OCI-LY7 (cell line): ENCODE measurements at regions not wholly inside any gene's neighbourhood (a gene's known extent, or its start where the extent isn't known, plus 50 kb on each side); places are given as distances from the start of the nearest gene placed in this dataset.

Experiments
- EZH2phosphoT487 ChIP-seq: fragments of 200-600 bp; sonication (generic); IDR thresholded peaks from 2 replicates; pipeline ENCODE4 v1.6.1; 2018; ENCODE audit warnings: low read depth, borderline replicate concordance, mild to moderate bottlenecking, mixed run types, antibody characterized with exemption, low read length, moderate library complexity, mixed read lengths
- TF ChIP-seq, protein P1 (sequence below): fragments of 200-600 bp; sonication (generic); conservative IDR thresholded peaks from 2 replicates; pipeline ENCODE4 v1.5.1; 2014; ENCODE audit warnings: mild to moderate bottlenecking, antibody characterized with exemption, low read length, moderate library complexity, mixed read lengths

DNA sequence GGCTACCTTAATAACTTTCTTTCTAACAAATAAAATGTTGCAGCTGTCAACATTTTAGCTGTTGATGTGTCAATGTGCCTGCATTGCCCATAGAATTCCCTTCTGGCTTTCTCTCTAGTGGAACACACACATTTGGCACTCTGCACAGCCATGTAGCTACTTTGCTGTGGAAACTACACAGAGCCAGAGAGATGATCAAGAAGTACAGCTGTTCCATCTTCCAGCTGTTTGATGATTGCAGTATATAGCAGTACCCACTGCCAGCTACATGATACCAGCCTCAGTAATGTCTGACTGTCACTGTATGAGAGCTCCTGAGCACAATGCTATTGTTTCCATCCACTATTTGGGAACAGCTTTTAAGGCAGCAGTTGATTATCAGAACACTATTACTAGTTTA, 843.0 kb downstream of the PCDH17 start:
- TF ChIP-seq, protein P1, sequence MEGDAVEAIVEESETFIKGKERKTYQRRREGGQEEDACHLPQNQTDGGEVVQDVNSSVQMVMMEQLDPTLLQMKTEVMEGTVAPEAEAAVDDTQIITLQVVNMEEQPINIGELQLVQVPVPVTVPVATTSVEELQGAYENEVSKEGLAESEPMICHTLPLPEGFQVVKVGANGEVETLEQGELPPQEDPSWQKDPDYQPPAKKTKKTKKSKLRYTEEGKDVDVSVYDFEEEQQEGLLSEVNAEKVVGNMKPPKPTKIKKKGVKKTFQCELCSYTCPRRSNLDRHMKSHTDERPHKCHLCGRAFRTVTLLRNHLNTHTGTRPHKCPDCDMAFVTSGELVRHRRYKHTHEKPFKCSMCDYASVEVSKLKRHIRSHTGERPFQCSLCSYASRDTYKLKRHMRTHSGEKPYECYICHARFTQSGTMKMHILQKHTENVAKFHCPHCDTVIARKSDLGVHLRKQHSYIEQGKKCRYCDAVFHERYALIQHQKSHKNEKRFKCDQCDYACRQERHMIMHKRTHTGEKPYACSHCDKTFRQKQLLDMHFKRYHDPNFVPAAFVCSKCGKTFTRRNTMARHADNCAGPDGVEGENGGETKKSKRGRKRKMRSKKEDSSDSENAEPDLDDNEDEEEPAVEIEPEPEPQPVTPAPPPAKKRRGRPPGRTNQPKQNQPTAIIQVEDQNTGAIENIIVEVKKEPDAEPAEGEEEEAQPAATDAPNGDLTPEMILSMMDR: no peak
- no peak for TF ChIP-seq EZH2phosphoT487
